HAP-1 (cell line): ENCODE measurements at regions not wholly inside any gene's neighbourhood (a gene's known extent, or its start where the extent isn't known, plus 50 kb on each side); places are given as distances from the start of the nearest gene placed in this dataset.

Experiments used
- DNase-seq, 2 experiments: peaks; one replicate each; pipeline ENCODE4 v3.0.0-alpha.2; 2016 to 2020; ENCODE audit warnings: low spot score in 2 of 2
- H3K27me3 ChIP-seq: fragments of 250-450 bp; sonication (Bioruptor Pico); 2 replicates; pipeline ENCODE4 v1.5.1; 2020; ENCODE audit warnings: low read depth, mild to moderate bottlenecking, moderate library complexity
- H3K36me3 ChIP-seq: fragments of 250-450 bp; sonication (Bioruptor Pico); replicated peaks from 2 replicates; pipeline ENCODE4 v1.5.1; 2020; ENCODE audit warnings: mild to moderate bottlenecking
- H3K4me1 ChIP-seq: fragments of 250-450 bp; sonication (Bioruptor Pico); 2 replicates; pipeline ENCODE4 v1.5.1; 2020; ENCODE audit warnings: mild to moderate bottlenecking
- H3K4me3 ChIP-seq: fragments of 250-450 bp; sonication (Bioruptor Pico); 2 replicates; pipeline ENCODE4 v1.5.1; 2020; ENCODE audit warnings: mild to moderate bottlenecking, moderate library complexity
- H3K9me3 ChIP-seq: fragments of 250-450 bp; sonication (Bioruptor Pico); 2 replicates; pipeline ENCODE4 v1.5.1; 2020; ENCODE audit warnings: mild to moderate bottlenecking, moderate library complexity
- in situ Hi-C: fragments of 300-500 bp; cut with MboI; formaldehyde crosslinking; loops from 3 replicates; pipeline ENCODE4 v1.14.3; 2020; ENCODE audit warnings: low sequenced_read_pairs, inconsistent platforms, mixed read lengths

- Histone ChIP-seq H3K4me1 (peaks cover 24% of the 10 kb centered on the region), H3K36me3 (no peaks in the 10 kb centered on the region), H3K9me3 (no peaks in the 10 kb centered on the region), H3K4me3 (no peak overlapping the region), H3K27me3 (no peaks in the 10 kb centered on the region)
- in situ Hi-C loops = no loop called here
- peak; percentile 50 to 94 for DNase-seq
Measured at GRCh38 chr1:216945538-216946080, 222.4 kb upstream of the ESRRG start.

GRCh38 chr1:216944864-216945510 lies 221.8 kb upstream of the ESRRG start:
- in situ Hi-C loops = no loop called here
- Histone ChIP-seq H3K4me3 (no peak overlapping the region), H3K36me3 (no peaks in the 10 kb centered on the region), H3K27me3 (no peaks in the 10 kb centered on the region), H3K4me1 (peaks cover 24% of the 10 kb centered on the region), H3K9me3 (no peaks in the 10 kb centered on the region)
- DNase-seq = peak; percentile 36 to 92

GRCh38 chr1:216937491-216937890 lies 214.3 kb upstream of the ESRRG start:
- Histone ChIP-seq H3K4me1 (peaks cover 14% of the 10 kb centered on the region; the same call in 1 of the 2 replicates), H3K27me3 (no peaks in the 10 kb centered on the region), H3K36me3 (no peaks in the 10 kb centered on the region), H3K9me3 (no peaks in the 10 kb centered on the region), H3K4me3 (no peak overlapping the region)
- in situ Hi-C loops = no loop called here
- no peak for DNase-seq

GRCh38 chr1:216936779-216937178 lies 213.6 kb upstream of the ESRRG start:
- no peaks in the 10 kb centered on the region for H3K36me3 ChIP-seq
- peaks cover 14% of the 10 kb centered on the region; the same call in 1 of the 2 replicates for H3K4me1 ChIP-seq
- no peak overlapping the region for H3K4me3 ChIP-seq
- in situ Hi-C loops = no loop called here
- no peak for DNase-seq
- H3K9me3 ChIP-seq = no peaks in the 10 kb centered on the region
- no peaks in the 10 kb centered on the region for H3K27me3 ChIP-seq

- H3K9me3 ChIP-seq = no peaks in the 10 kb centered on the region
- peaks cover 14% of the 10 kb centered on the region; the same call in 1 of the 2 replicates for H3K4me1 ChIP-seq
- in situ Hi-C loops = no loop called here
- no peaks in the 10 kb centered on the region for H3K27me3 ChIP-seq
- H3K4me3 ChIP-seq = no peak overlapping the region
- H3K36me3 ChIP-seq = no peaks in the 10 kb centered on the region
- DNase-seq = no peak
Measured at GRCh38 chr1:216935901-216936300, 212.7 kb upstream of the ESRRG start.

GRCh38 chr1:216932424-216932823 lies 209.2 kb upstream of the ESRRG start:
- Histone ChIP-seq H3K36me3 (no peaks in the 10 kb centered on the region), H3K4me3 (no peak overlapping the region), H3K9me3 (no peaks in the 10 kb centered on the region), H3K4me1 (peaks cover 12% of the 10 kb centered on the region), H3K27me3 (no peaks in the 10 kb centered on the region)
- in situ Hi-C loops = no loop called here
- DNase-seq = no peak

- DNase-seq = no peak
Measured at GRCh38 chr1:216929870-216930582, 206.8 kb upstream of the ESRRG start.

GRCh38 chr1:216927633-216928032 lies 204.4 kb upstream of the ESRRG start:
- no peaks in the 10 kb centered on the region for H3K36me3 ChIP-seq
- peak; percentile 30 to 52 for DNase-seq
- peaks cover 22% of the 10 kb centered on the region for H3K4me1 ChIP-seq
- no peaks in the 10 kb centered on the region for H3K27me3 ChIP-seq
- no peak overlapping the region for H3K4me3 ChIP-seq
- no peaks in the 10 kb centered on the region for H3K9me3 ChIP-seq
- in situ Hi-C loops = no loop called here

More at GRCh38 chr1:216929870-216930582, 206.8 kb upstream of the ESRRG start:
- in situ Hi-C loops = no loop called here
- no peaks in the 10 kb centered on the region for H3K36me3 ChIP-seq
- no peak overlapping the region for H3K4me3 ChIP-seq
- H3K9me3 ChIP-seq = no peaks in the 10 kb centered on the region
- peaks cover 22% of the 10 kb centered on the region for H3K4me1 ChIP-seq
- H3K27me3 ChIP-seq = no peaks in the 10 kb centered on the region

GRCh38 chr1:216926720-216927510 lies 203.7 kb upstream of the ESRRG start:
- in situ Hi-C loops = no loop called here
- Histone ChIP-seq H3K4me3 (no peak overlapping the region), H3K4me1 (peaks cover 22% of the 10 kb centered on the region), H3K9me3 (no peaks in the 10 kb centered on the region), H3K36me3 (no peaks in the 10 kb centered on the region), H3K27me3 (no peaks in the 10 kb centered on the region)
- DNase-seq = peak; percentile 89 to 93

GRCh38 chr1:216925962-216926625 lies 202.9 kb upstream of the ESRRG start:
- Histone ChIP-seq H3K4me3 (no peak overlapping the region), H3K4me1 (peaks cover 22% of the 10 kb centered on the region), H3K27me3 (no peaks in the 10 kb centered on the region), H3K9me3 (no peaks in the 10 kb centered on the region), H3K36me3 (no peaks in the 10 kb centered on the region)
- in situ Hi-C loops = no loop called here
- DNase-seq = no peak

- Histone ChIP-seq H3K36me3 (no peaks in the 10 kb centered on the region), H3K4me1 (peaks cover 22% of the 10 kb centered on the region), H3K27me3 (no peaks in the 10 kb centered on the region), H3K9me3 (no peaks in the 10 kb centered on the region), H3K4me3 (no peak overlapping the region)
- in situ Hi-C loops = no loop called here
- DNase-seq = no peak
Measured at GRCh38 chr1:216924732-216925131, 201.5 kb upstream of the ESRRG start.

GRCh38 chr1:216923601-216924000 lies 200.4 kb upstream of the ESRRG start:
- H3K27me3 ChIP-seq = no peaks in the 10 kb centered on the region
- H3K36me3 ChIP-seq = no peaks in the 10 kb centered on the region
- no peaks in the 10 kb centered on the region for H3K9me3 ChIP-seq
- H3K4me3 ChIP-seq = no peak overlapping the region
- peaks cover 22% of the 10 kb centered on the region for H3K4me1 ChIP-seq
- DNase-seq = no peak
- in situ Hi-C loops = no loop called here

GRCh38 chr1:216922406-216922805 lies 199.2 kb upstream of the ESRRG start:
- H3K4me3 ChIP-seq = no peak overlapping the region
- no peaks in the 10 kb centered on the region for H3K36me3 ChIP-seq
- in situ Hi-C loops = no loop called here
- H3K9me3 ChIP-seq = no peaks in the 10 kb centered on the region
- no peak for DNase-seq
- H3K4me1 ChIP-seq = peaks cover 14% of the 10 kb centered on the region
- H3K27me3 ChIP-seq = no peaks in the 10 kb centered on the region
